ENCODE measurements at regions not wholly inside any gene's neighbourhood (a gene's known extent, or its start where the extent isn't known, plus 50 kb on each side); places are given as distances from the start of the nearest gene placed in this dataset.
"Not testable (repeated sequence)": the region's sequence is repeated elsewhere in the genome, so short reads cannot be mapped to it uniquely, and the experiment has no call there.

DNA sequence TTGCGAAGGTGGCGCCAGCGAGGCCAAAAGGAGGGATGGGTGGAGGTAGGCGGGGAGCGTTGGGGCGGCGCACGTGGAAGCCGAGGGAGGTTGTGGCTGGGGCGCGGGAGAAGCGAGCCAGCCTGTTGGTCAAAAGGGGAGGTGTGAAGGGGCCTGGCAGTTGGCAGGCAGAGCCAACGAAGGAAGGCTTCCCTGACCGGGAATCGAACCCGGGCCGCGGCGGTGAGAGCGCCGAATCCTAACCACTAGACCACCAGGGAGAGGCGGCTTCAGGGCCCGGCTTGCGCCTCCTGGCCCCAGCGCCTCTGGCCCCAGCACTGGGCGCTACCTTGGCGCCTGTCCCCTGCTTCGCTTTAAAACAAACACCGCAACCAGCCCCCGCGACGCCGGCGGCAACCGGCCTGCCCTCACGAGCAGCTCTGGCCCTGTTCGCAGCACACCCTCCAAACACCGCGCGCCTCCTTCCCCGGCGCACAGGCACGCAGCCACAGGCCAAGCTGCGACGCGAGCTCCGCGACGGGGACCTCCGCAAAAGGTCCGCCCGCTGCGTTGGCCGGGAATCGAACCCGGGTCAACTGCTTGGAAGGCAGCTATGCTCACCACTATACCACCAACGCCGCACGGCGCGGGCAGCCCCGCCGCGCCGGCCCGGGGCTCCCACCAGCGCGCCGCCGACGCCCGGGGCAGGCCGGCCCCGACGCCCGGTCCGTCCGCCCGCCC, 58.1 kb upstream of the FCGR2A start:
- not testable (repeated sequence) for TF ChIP-seq CTCF, POLR2A (IDR thresholded peaks at IDR 0.05)

All from testis (tissue), 2 donors.